BE2C (cell line): ENCODE measurements at regions not wholly inside any gene's neighbourhood (a gene's known extent, or its start where the extent isn't known, plus 50 kb on each side); places are given as distances from the start of the nearest gene placed in this dataset.

Experiments used
- DNase-seq: peaks from one replicate; pipeline ENCODE4 v3.0.0-alpha.2; 2020
- H3K27me3 ChIP-seq: fragments of 250-450 bp; sonication (Bioruptor Pico); 2 replicates; pipeline ENCODE4 v1.5.1; 2020; ENCODE audit warnings: mild to moderate bottlenecking
- H3K36me3 ChIP-seq: fragments of 250-450 bp; sonication (Bioruptor Pico); 2 replicates; pipeline ENCODE4 v1.5.1; 2020; ENCODE audit warnings: mild to moderate bottlenecking
- H3K4me1 ChIP-seq: fragments of 250-450 bp; sonication (Bioruptor Pico); 2 replicates; pipeline ENCODE4 v1.5.1; 2020
- H3K4me3 ChIP-seq: 2 replicates; pipeline ENCODE4 v1.5.1; 2011; ENCODE audit warnings: low read depth, low read length
- H3K9me3 ChIP-seq: fragments of 250-450 bp; sonication (Bioruptor Pico); 2 replicates; pipeline ENCODE4 v1.5.1; 2020
- TF ChIP-seq, protein P1 (sequence below): IDR thresholded peaks from 2 replicates; pipeline ENCODE4 v1.5.1; 2012; ENCODE audit warnings: mild to moderate bottlenecking, low read depth, low read length

DNA sequence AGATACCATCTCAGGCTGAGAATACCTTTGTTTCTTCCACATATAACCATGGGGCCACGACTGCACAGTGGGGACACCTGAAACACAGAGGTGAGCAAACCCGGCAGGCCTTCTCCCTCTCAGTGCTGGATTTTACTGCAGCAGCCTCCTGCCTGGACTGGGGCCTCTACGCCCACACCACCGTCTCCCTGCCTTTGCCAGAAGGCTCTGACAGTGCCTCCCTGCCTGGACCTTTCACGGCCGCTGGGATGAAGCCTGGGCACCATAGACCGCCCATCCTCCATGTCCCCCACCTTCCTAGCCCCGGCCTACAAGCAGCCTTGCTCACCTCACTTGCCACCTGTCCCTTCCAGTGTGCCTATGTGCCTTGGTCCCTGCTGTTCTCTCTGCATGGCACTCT lies 214.3 kb downstream of the NFKBIZ start:
- DNase-seq = no peak
- Histone ChIP-seq H3K27me3 (no peaks in the 10 kb centered on the region), H3K4me1 (no peaks in the 10 kb centered on the region), H3K9me3 (no peaks in the 10 kb centered on the region), H3K36me3 (no peaks in the 10 kb centered on the region), H3K4me3 (no peak overlapping the region)
- TF ChIP-seq, protein P1, sequence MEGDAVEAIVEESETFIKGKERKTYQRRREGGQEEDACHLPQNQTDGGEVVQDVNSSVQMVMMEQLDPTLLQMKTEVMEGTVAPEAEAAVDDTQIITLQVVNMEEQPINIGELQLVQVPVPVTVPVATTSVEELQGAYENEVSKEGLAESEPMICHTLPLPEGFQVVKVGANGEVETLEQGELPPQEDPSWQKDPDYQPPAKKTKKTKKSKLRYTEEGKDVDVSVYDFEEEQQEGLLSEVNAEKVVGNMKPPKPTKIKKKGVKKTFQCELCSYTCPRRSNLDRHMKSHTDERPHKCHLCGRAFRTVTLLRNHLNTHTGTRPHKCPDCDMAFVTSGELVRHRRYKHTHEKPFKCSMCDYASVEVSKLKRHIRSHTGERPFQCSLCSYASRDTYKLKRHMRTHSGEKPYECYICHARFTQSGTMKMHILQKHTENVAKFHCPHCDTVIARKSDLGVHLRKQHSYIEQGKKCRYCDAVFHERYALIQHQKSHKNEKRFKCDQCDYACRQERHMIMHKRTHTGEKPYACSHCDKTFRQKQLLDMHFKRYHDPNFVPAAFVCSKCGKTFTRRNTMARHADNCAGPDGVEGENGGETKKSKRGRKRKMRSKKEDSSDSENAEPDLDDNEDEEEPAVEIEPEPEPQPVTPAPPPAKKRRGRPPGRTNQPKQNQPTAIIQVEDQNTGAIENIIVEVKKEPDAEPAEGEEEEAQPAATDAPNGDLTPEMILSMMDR = no peak

GRCh38 chr3:102066470-102066869 lies 217.2 kb downstream of the NFKBIZ start:
- no peaks in the 10 kb centered on the region for H3K36me3 ChIP-seq
- no peak for DNase-seq
- TF ChIP-seq, protein P1 = no peak

GRCh38 chr3:102068327-102068726 lies 219.0 kb downstream of the NFKBIZ start:
- Histone ChIP-seq H3K4me1 (no peaks in the 10 kb centered on the region), H3K4me3 (no peak overlapping the region), H3K36me3 (no peaks in the 10 kb centered on the region), H3K27me3 (no peaks in the 10 kb centered on the region), H3K9me3 (no peaks in the 10 kb centered on the region)
- no peak for DNase-seq
- TF ChIP-seq, protein P1 = no peak

More at GRCh38 chr3:102066470-102066869, 217.2 kb downstream of the NFKBIZ start:
- H3K27me3 ChIP-seq = no peaks in the 10 kb centered on the region
- H3K4me1 ChIP-seq = no peaks in the 10 kb centered on the region
- no peak overlapping the region for H3K4me3 ChIP-seq
- H3K9me3 ChIP-seq = no peaks in the 10 kb centered on the region

DNA sequence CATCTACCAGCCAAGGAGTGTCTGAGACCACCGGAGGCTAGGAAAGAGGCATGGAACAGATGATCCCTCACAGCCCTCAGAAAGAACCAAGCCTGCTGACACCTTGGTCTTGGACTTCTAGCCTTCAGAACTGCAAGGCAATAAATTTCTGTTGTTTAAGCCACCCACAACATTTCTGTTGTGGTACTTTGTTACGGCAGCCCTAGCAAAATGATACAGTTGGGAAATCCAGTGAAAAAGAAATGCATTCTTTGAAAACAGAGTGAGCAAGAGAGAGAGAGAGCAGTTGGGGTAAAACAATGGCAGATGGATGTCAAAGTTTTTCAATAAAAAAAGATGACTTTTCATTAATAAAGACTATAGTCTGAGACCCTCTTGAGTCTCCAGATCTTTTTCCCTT lies 219.4 kb downstream of the NFKBIZ start:
- no peaks in the 10 kb centered on the region for H3K4me1 ChIP-seq
- DNase-seq = no peak
- H3K9me3 ChIP-seq = no peaks in the 10 kb centered on the region
- H3K4me3 ChIP-seq = no peak overlapping the region
- TF ChIP-seq, protein P1 = no peak
- no peaks in the 10 kb centered on the region for H3K27me3 ChIP-seq
- no peaks in the 10 kb centered on the region for H3K36me3 ChIP-seq

- no peaks in the 10 kb centered on the region for H3K4me1 ChIP-seq
- DNase-seq = no peak
- no peaks in the 10 kb centered on the region for H3K36me3 ChIP-seq
- H3K27me3 ChIP-seq = no peaks in the 10 kb centered on the region
- TF ChIP-seq, protein P1 = no peak
- no peaks in the 10 kb centered on the region for H3K9me3 ChIP-seq
- H3K4me3 ChIP-seq = no peak overlapping the region
Observed at GRCh38 chr3:102069211-102069662, 219.9 kb downstream of the NFKBIZ start.

DNA sequence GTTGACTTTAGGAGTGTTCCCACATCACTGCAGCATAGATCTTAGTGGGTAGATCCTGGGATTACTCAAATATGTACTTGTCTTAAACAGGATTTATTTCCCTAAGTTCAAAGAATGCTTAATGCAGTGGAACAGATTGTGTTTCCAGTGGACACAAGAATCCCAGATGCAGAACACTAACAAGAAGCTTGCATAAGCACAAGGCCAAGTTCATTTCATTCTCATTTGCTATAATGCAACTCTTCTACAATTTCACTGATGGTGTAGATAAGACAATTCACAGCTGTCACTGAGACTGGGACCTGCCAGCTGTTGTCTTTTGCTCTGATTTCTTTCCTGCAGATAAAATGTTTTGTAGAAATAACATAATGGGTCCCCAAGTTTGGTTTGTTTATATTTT lies 225.6 kb downstream of the NFKBIZ start:
- Histone ChIP-seq H3K4me1 (no peaks in the 10 kb centered on the region), H3K9me3 (no peaks in the 10 kb centered on the region), H3K4me3 (no peak overlapping the region), H3K36me3 (no peaks in the 10 kb centered on the region), H3K27me3 (no peaks in the 10 kb centered on the region)
- TF ChIP-seq, protein P1 = no peak
- no peak for DNase-seq
